ENCODE measurements at regions not wholly inside any gene's neighbourhood (a gene's known extent, or its start where the extent isn't known, plus 50 kb on each side); places are given as distances from the start of the nearest gene placed in this dataset.

DNA sequence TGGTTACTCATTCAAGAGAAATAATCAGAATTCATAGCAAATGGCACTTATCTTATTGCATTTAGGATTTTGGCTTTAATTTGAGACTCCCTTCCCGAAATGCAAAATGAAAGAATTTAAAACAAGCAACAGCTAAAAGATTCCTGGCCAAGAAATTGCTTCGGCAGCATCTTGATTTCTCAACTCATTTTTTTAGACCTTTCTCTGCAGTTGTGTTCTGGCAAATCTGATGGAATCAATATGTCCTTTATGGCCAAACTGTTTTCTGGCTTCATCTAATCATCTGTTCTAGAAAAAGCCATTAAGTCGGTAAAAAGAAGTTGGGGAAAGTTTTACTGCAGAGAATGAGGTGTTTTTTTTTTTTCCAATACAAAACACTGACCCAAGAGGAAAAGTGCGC, 172.1 kb downstream of the SLC16A9 start:
- ChIA-PET POLR2A (no interaction called here), CTCF (no interaction called here)
- H3K4me2 ChIP-seq: no peak overlapping the region
- no peak for DNase-seq (ENCODE audit: low read depth in 1 of 2, low spot score in 1 of 2)
- H3K4me1 ChIP-seq: no peaks in the 10 kb centered on the region
- no peak overlapping the region for H3K4me3 ChIP-seq
- 29% methylated on average over 4 of the region's 4 CpGs for WGBS (ENCODE audit: missing lambda C conversion rate)
- FAIRE-seq: no peak
- TF ChIP-seq ZFP36 (IDR thresholded peaks at IDR 0.05; ENCODE audit: borderline replicate concordance, partially characterized antibody): no peak
- TF ChIP-seq SREBF2 (IDR thresholded peaks at IDR 0.05): no peak
- no peak for TF ChIP-seq EP300 (IDR thresholded peaks at IDR 0.05)
- no peak for TF ChIP-seq FOXS1 (CRISPR knock-in tag; IDR thresholded peaks at IDR 0.05)
- TF ChIP-seq SMC3 (IDR thresholded peaks at IDR 0.05): no peak
- no peak for TF ChIP-seq CHD2 (IDR thresholded peaks at IDR 0.05; ENCODE audit: low read length, partially characterized antibody)
- no peak for TF ChIP-seq CEBPB (IDR thresholded peaks at IDR 0.05)
- TF ChIP-seq POLR2A (IDR thresholded peaks at IDR 0.05; ENCODE audit: low read length): no peak
- no peak for TF ChIP-seq MYC (IDR thresholded peaks at IDR 0.05; ENCODE audit: borderline replicate concordance, low read length)
- no peak for TF ChIP-seq CBX2 (IDR thresholded peaks at IDR 0.05; ENCODE audit: borderline replicate concordance, low read depth)
- TF ChIP-seq, protein P1, sequence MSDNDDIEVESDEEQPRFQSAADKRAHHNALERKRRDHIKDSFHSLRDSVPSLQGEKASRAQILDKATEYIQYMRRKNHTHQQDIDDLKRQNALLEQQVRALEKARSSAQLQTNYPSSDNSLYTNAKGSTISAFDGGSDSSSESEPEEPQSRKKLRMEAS (IDR thresholded peaks at IDR 0.05): no peak
- no peak for TF ChIP-seq KDM5A (IDR thresholded peaks at IDR 0.05)
- TF ChIP-seq HOXB13 (CRISPR knock-in tag; IDR thresholded peaks at IDR 0.05; ENCODE audit: low read depth): no peak
- TF ChIP-seq, protein P2, sequence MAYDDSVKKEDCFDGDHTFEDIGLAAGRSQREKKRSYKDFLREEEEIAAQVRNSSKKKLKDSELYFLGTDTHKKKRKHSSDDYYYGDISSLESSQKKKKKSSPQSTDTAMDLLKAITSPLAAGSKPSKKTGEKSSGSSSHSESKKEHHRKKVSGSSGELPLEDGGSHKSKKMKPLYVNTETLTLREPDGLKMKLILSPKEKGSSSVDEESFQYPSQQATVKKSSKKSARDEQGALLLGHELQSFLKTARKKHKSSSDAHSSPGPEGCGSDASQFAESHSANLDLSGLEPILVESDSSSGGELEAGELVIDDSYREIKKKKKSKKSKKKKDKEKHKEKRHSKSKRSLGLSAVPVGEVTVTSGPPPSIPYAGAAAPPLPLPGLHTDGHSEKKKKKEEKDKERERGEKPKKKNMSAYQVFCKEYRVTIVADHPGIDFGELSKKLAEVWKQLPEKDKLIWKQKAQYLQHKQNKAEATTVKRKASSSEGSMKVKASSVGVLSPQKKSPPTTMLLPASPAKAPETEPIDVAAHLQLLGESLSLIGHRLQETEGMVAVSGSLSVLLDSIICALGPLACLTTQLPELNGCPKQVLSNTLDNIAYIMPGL (CRISPR knock-in tag; IDR thresholded peaks at IDR 0.05; ENCODE audit: borderline replicate concordance): no peak
- TF ChIP-seq, protein P3, sequence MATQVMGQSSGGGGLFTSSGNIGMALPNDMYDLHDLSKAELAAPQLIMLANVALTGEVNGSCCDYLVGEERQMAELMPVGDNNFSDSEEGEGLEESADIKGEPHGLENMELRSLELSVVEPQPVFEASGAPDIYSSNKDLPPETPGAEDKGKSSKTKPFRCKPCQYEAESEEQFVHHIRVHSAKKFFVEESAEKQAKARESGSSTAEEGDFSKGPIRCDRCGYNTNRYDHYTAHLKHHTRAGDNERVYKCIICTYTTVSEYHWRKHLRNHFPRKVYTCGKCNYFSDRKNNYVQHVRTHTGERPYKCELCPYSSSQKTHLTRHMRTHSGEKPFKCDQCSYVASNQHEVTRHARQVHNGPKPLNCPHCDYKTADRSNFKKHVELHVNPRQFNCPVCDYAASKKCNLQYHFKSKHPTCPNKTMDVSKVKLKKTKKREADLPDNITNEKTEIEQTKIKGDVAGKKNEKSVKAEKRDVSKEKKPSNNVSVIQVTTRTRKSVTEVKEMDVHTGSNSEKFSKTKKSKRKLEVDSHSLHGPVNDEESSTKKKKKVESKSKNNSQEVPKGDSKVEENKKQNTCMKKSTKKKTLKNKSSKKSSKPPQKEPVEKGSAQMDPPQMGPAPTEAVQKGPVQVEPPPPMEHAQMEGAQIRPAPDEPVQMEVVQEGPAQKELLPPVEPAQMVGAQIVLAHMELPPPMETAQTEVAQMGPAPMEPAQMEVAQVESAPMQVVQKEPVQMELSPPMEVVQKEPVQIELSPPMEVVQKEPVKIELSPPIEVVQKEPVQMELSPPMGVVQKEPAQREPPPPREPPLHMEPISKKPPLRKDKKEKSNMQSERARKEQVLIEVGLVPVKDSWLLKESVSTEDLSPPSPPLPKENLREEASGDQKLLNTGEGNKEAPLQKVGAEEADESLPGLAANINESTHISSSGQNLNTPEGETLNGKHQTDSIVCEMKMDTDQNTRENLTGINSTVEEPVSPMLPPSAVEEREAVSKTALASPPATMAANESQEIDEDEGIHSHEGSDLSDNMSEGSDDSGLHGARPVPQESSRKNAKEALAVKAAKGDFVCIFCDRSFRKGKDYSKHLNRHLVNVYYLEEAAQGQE (IDR thresholded peaks at IDR 0.05): no peak
- TF ChIP-seq ESRRA (IDR thresholded peaks at IDR 0.05; ENCODE audit: borderline replicate concordance, low read length): no peak
- no peak for TF ChIP-seq TP53 (CRISPR knock-in tag; IDR thresholded peaks at IDR 0.05)
- TF ChIP-seq RARB (CRISPR knock-in tag; IDR thresholded peaks at IDR 0.05): no peak
- TF ChIP-seq, protein P4, sequence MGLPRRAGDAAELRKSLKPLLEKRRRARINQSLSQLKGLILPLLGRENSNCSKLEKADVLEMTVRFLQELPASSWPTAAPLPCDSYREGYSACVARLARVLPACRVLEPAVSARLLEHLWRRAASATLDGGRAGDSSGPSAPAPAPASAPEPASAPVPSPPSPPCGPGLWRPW (IDR thresholded peaks at IDR 0.05): no peak
- no peak for TF ChIP-seq ZC3H11A (IDR thresholded peaks at IDR 0.05)
- H3K9me3 ChIP-seq: no peaks in the 10 kb centered on the region
- no peak for ATAC-seq
- H3K27ac ChIP-seq: no peak overlapping the region

DNA sequence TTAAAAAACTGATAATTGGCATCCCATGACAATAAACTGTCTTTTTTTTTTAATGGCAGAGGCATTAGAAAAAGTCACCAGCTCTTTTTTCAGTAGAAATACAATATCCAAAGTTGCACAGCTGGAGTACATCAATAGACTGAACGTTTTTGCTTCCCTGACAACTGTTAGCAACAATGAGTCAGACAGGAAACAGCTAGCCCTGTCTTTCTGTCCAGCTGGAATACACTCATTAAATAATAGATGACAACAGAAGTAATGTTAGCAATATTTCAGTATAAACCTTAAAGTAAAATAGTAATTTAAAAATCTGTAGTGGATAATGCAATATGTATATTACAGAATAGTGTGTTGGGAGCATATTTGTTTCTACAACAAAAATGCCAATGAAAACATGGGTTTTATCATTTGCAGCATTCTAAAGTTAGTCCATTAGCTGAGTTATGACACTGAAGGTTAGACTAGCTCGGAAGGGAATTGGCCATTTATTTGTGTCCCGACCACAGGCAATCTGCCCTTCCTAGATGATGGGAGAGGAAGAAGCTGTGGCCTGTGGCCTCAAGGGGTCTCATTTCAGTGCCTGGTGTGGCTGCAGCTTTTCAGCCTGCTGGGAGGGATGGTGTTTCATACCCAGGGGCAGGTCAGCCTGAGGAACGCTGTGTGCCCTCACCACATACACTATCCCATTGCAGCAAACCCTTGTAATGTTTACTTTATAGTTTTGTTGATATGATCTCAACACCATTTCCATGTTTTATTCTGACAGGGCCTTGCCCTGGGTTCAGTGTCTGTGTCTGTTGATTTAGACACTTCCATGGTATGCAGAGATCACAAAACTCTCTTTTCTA, 173.3 kb downstream of the SLC16A9 start:
- 0 out of 6 replicates have a peak, but pooled peaks of 1 of the 2 experiments have one; percentile 43 for ATAC-seq
- 11% methylated on average over 4 of the region's 4 CpGs for WGBS (ENCODE audit: missing lambda C conversion rate)
- no peak for DNase-seq (ENCODE audit: low read depth in 1 of 2, low spot score in 1 of 2)
- H3K27ac ChIP-seq: no peak overlapping the region
- H3K4me2 ChIP-seq: no peak overlapping the region
- FAIRE-seq: no peak
- no peaks in the 10 kb centered on the region for H3K4me1 ChIP-seq
- CTCF ChIA-PET: interaction anchor here (0.6 to 0.7 kb wide), 2 partner anchors 71 to 86 kb away, joined by 3 read pairs; no protein-coding TSS in a partner anchor
- POLR2A ChIA-PET: no interaction called here
- no peak overlapping the region for H3K4me3 ChIP-seq
- no peaks in the 10 kb centered on the region for H3K9me3 ChIP-seq
- TF ChIP-seq ZSCAN20 (CRISPR knock-in tag; IDR thresholded peaks at IDR 0.05) (no peak), KDM1A (IDR thresholded peaks at IDR 0.05; ENCODE audit: low read depth) (no peak), EHMT2 (IDR thresholded peaks at IDR 0.05; ENCODE audit: low read depth) (no peak), GATA3 (IDR thresholded peaks at IDR 0.05; ENCODE audit: borderline replicate concordance) (no peak), FOSL2 (IDR thresholded peaks at IDR 0.05) (no peak), FOSL2 (CRISPR knock-in tag; IDR thresholded peaks at IDR 0.05) (no peak), TFCP2L1 (CRISPR knock-in tag; IDR thresholded peaks at IDR 0.05) (no peak), ZC3H11A (IDR thresholded peaks at IDR 0.05) (no peak), CBX8 (IDR thresholded peaks at IDR 0.05) (no peak), POLR2AphosphoS2 (conservative IDR thresholded peaks at IDR 0.05; ENCODE audit: low read length) (no peak), RARB (CRISPR knock-in tag; IDR thresholded peaks at IDR 0.05) (no peak)
- TF ChIP-seq, protein P3 (IDR thresholded peaks at IDR 0.05): no peak
- TF ChIP-seq, protein P4 (IDR thresholded peaks at IDR 0.05): no peak
